Keratinocyte (primary cell): ENCODE measurements at regions not wholly inside any gene's neighbourhood (a gene's known extent, or its start where the extent isn't known, plus 50 kb on each side); places are given as distances from the start of the nearest gene placed in this dataset.

Experiments
- EZH2 ChIP-seq: IDR thresholded peaks from one replicate; pipeline ENCODE4 v1.6.1; 2012; ENCODE audit warnings: inconsistent platforms, mild to moderate bottlenecking, low read length, moderate library complexity
- TF ChIP-seq, protein P1 (sequence below), 3 experiments: IDR thresholded peaks in 1 of 3; conservative IDR thresholded peaks in 1 of 3; optimal IDR thresholded peaks in 1 of 3; 2 replicates in 2 of 3; 3 replicates in 1 of 3; pipeline versions ENCODE3 to v1.5.1; 2011; ENCODE audit warnings: low read length in 3 of 3, mild to moderate bottlenecking in 3 of 3, moderate library complexity in 2 of 3, control low read depth in 1 of 3, inconsistent platforms in 1 of 3; ENCODE audit not compliant: insufficient read depth in 2 of 3; ENCODE audit errors: extremely low read depth in 1 of 3

DNA sequence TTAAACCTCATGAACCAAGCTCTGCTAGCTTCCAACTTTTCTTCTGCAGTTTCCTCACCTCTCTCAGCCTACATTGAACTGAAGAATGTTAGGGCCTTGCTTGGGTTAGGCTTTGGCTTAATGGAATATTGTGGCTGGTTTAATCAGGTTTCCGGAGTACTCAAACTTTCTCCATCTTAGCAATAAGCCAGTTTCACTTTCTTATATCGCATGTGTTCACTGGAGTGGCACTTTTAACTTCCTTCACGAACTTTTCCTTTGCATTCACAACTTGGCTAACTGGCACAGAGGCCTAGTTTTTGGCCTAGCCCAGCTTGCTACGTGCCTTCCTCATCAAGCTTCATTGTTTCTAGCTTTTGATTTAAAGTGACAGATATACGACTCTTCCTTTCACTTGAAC is 81.0 kb upstream of the MAST4 start:
- TF ChIP-seq, protein P1, sequence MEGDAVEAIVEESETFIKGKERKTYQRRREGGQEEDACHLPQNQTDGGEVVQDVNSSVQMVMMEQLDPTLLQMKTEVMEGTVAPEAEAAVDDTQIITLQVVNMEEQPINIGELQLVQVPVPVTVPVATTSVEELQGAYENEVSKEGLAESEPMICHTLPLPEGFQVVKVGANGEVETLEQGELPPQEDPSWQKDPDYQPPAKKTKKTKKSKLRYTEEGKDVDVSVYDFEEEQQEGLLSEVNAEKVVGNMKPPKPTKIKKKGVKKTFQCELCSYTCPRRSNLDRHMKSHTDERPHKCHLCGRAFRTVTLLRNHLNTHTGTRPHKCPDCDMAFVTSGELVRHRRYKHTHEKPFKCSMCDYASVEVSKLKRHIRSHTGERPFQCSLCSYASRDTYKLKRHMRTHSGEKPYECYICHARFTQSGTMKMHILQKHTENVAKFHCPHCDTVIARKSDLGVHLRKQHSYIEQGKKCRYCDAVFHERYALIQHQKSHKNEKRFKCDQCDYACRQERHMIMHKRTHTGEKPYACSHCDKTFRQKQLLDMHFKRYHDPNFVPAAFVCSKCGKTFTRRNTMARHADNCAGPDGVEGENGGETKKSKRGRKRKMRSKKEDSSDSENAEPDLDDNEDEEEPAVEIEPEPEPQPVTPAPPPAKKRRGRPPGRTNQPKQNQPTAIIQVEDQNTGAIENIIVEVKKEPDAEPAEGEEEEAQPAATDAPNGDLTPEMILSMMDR (optimal IDR thresholded peaks at IDR 0.05 in 1 of 3, IDR thresholded peaks at IDR 0.05 in 1 of 3, conservative IDR thresholded peaks at IDR 0.05 in 1 of 3; ENCODE audit: extremely low read depth in 1 of 3, insufficient read depth in 2 of 3, low read length in 3 of 3): no peak
- TF ChIP-seq EZH2: no peak
